HAP-1 (cell line): ENCODE measurements at regions not wholly inside any gene's neighbourhood (a gene's known extent, or its start where the extent isn't known, plus 50 kb on each side); places are given as distances from the start of the nearest gene placed in this dataset.

Experiments used
- DNase-seq, 2 experiments: peaks; one replicate each; pipeline ENCODE4 v3.0.0-alpha.2; 2016 to 2020; ENCODE audit warnings: low spot score in 2 of 2
- H3K27me3 ChIP-seq: fragments of 250-450 bp; sonication (Bioruptor Pico); 2 replicates; pipeline ENCODE4 v1.5.1; 2020; ENCODE audit warnings: low read depth, mild to moderate bottlenecking, moderate library complexity
- H3K36me3 ChIP-seq: fragments of 250-450 bp; sonication (Bioruptor Pico); replicated peaks from 2 replicates; pipeline ENCODE4 v1.5.1; 2020; ENCODE audit warnings: mild to moderate bottlenecking
- H3K4me1 ChIP-seq: fragments of 250-450 bp; sonication (Bioruptor Pico); 2 replicates; pipeline ENCODE4 v1.5.1; 2020; ENCODE audit warnings: mild to moderate bottlenecking
- H3K4me3 ChIP-seq: fragments of 250-450 bp; sonication (Bioruptor Pico); 2 replicates; pipeline ENCODE4 v1.5.1; 2020; ENCODE audit warnings: mild to moderate bottlenecking, moderate library complexity
- H3K9me3 ChIP-seq: fragments of 250-450 bp; sonication (Bioruptor Pico); 2 replicates; pipeline ENCODE4 v1.5.1; 2020; ENCODE audit warnings: mild to moderate bottlenecking, moderate library complexity
- in situ Hi-C: fragments of 300-500 bp; cut with MboI; formaldehyde crosslinking; loops from 3 replicates; pipeline ENCODE4 v1.14.3; 2020; ENCODE audit warnings: low sequenced_read_pairs, inconsistent platforms, mixed read lengths

DNA sequence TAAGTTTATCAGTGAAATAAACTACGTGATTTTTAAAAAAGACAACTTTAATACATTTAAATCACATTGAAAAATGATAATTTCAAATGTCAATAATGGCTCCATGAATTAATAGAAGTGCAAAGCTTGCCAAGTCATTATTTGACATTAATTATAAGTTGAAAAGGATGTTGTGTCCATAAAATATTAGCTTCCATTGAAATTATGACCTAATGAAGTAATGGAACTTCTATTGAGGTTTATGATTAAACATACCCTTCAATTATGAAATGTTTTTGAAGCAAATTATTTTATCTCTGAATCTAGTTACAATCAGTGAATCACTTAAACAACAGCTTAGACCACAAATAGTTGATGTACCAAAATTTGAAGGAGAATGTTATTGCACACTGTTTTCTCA is 144.2 kb downstream of the SLITRK6 start:
- Histone ChIP-seq H3K36me3 (no peaks in the 10 kb centered on the region), H3K4me1 (no peaks in the 10 kb centered on the region), H3K27me3 (no peaks in the 10 kb centered on the region), H3K9me3 (no peaks in the 10 kb centered on the region), H3K4me3 (no peak overlapping the region)
- in situ Hi-C loops, result no loop called here
- no peak for DNase-seq

DNA sequence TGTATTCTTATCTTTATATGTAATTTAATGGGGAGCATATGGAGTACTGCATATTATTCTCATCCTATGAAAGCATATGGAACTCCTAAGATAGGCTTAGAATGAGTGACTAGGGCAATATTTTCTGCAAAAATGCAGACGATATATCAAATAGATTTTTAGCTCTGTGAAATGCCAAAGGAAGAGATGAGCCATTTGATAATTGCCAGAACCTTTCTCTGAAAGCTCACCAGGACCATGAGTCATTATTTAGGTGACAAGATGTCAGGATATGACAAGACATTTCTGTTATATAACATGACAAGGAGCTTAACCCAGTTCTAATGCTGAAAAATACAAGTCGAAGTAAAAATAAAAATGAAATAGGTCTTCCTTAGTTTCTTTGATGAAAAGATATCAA is 145.0 kb downstream of the SLITRK6 start:
- H3K4me1 ChIP-seq, result no peaks in the 10 kb centered on the region
- H3K27me3 ChIP-seq, result no peaks in the 10 kb centered on the region
- DNase-seq, result no peak
- H3K36me3 ChIP-seq, result no peaks in the 10 kb centered on the region
- H3K4me3 ChIP-seq, result no peak overlapping the region
- H3K9me3 ChIP-seq, result no peaks in the 10 kb centered on the region
- in situ Hi-C loops, result no loop called here

DNA sequence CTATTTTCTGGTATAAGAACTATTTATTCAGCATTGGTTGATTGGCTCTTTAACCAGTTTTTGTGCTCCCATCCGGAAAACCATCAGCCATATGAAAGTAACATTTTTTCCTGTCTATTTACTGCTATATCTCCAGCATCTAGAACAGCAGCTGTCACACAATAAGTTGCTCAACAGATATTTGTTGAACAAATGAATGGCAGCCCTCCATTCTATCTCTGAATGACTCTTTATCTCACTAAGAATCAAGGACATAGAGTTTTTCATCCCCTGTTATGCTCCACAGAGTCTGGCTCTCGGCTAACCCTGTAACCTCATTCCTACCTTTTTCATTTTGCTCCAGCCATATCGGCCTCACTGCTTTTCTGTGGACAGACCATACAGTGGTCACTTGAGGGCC is 145.5 kb downstream of the SLITRK6 start:
- no peaks in the 10 kb centered on the region for H3K27me3 ChIP-seq
- no peaks in the 10 kb centered on the region for H3K4me1 ChIP-seq
- DNase-seq, result no peak
- in situ Hi-C loops, result no loop called here
- H3K36me3 ChIP-seq, result no peaks in the 10 kb centered on the region
- no peak overlapping the region for H3K4me3 ChIP-seq
- H3K9me3 ChIP-seq, result no peaks in the 10 kb centered on the region

DNA sequence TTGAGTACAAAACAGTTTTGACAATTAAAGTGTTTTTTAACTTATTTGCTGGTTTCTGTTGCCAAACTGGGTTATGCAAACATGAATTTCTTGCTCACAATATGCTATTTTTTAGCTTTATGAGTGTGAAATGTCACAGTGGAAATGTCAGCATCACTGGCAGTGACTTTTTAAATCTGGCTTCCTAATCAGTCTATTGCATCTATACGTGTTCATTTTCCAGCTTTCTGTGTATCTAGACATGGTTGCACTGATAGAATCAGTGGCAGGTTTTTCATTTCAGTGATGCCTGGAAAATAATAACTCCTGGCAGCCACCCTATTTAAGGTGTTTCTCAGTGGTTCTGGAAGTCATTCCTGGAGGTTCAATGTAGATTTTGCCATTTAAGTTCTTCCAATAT is 146.7 kb downstream of the SLITRK6 start:
- no peaks in the 10 kb centered on the region for H3K36me3 ChIP-seq
- no peak overlapping the region for H3K4me3 ChIP-seq
- no peaks in the 10 kb centered on the region for H3K4me1 ChIP-seq
- H3K9me3 ChIP-seq, result no peaks in the 10 kb centered on the region
- no peak for DNase-seq
- H3K27me3 ChIP-seq, result no peaks in the 10 kb centered on the region
- in situ Hi-C loops, result no loop called here

DNA sequence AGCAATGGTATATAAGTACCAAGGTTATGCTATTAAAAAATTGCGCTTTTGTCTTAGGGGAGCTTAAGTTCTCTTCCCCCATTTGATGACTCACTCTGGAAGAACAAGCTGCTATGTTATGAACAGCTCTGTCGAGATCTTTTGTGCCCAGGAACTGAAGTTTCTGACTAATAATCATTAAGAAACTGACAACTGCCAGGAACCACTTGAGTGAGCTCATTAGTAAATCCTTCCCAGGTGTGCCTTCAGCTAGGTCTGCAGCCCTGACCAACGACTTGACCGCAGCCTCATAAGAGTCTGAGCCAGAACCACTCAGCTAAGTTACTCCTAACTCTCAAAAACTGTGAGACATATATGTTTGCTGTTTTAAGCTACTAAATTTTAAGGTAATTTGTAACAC is 147.8 kb downstream of the SLITRK6 start:
- Histone ChIP-seq H3K27me3 (no peaks in the 10 kb centered on the region), H3K4me1 (no peaks in the 10 kb centered on the region), H3K9me3 (no peaks in the 10 kb centered on the region), H3K36me3 (no peaks in the 10 kb centered on the region), H3K4me3 (no peak overlapping the region)
- in situ Hi-C loops, result no loop called here
- no peak for DNase-seq

DNA sequence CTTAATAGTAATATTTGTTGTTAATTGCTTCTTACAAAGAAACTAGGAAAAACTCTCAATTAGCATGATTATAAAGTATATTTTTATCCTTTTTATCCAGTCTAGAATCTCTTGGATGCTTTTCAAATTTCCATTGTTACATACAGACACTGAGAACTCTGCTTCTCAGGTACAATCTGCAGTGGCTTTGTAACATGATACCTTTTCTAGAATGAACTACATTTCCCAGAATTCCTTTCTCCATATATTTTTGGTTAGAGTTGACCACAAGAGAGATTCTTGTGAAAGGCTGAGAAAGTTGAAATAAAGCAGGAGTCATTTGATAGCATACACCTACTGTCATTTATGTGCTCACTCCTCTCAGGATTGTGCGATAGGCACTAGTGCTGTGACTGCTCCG is 148.6 kb downstream of the SLITRK6 start:
- in situ Hi-C loops, result no loop called here
- Histone ChIP-seq H3K4me1 (no peaks in the 10 kb centered on the region), H3K4me3 (no peak overlapping the region), H3K27me3 (no peaks in the 10 kb centered on the region), H3K9me3 (no peaks in the 10 kb centered on the region), H3K36me3 (no peaks in the 10 kb centered on the region)
- no peak for DNase-seq

DNA sequence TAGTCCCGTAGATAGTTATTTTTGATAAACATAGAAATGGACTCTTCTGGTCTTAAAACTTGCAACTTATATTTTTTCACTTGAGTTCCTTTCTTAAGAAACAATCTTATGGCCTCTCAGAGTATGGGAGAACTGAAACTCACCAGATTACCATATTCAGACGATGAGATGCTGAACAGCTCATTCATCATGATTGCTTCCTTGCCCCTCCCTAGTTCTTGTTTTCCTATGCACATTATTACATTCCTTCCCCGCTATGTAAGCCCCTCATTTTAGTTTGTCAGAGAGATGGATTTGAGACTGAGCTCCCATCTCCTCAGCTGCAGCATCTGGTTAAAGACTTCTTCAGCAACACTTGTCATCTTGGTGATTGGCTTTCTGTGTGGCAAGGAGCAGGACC is 158.5 kb downstream of the SLITRK6 start:
- no peaks in the 10 kb centered on the region for H3K36me3 ChIP-seq
- no peaks in the 10 kb centered on the region for H3K9me3 ChIP-seq
- H3K4me3 ChIP-seq, result no peak overlapping the region
- in situ Hi-C loops, result no loop called here
- no peaks in the 10 kb centered on the region for H3K4me1 ChIP-seq
- H3K27me3 ChIP-seq, result no peaks in the 10 kb centered on the region
- no peak for DNase-seq

DNA sequence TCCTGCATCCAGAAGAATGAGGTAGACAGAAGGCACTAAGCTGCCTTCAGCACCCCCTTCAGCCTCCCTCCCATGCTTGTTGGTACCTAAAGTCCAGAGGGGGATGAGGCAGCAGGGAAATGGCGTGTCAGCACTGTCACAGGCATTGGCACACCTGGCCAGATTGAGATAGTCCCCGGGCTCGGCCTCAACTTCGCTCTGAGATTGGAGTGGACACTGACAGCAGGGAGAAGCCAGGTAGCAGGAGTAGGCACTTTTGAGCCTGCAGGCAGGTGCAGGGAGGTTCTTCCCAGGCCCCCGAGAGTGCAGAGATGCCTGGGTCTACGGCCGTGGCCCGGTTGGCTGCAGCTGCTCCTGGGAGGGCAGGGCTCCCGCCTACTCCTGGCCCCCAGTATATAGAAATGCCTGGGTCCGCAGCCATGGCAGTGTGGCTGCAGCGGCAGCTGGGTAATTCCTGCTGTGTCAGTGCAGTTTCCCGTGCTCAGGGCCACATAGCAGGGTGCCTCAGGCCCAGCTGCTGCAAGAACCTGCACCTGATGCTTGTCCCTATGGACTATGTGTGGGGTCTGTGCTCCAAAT is 160.3 kb downstream of the SLITRK6 start:
- Histone ChIP-seq H3K4me1 (no peaks in the 10 kb centered on the region), H3K4me3 (no peak overlapping the region), H3K36me3 (no peaks in the 10 kb centered on the region), H3K9me3 (no peaks in the 10 kb centered on the region), H3K27me3 (no peaks in the 10 kb centered on the region)
- in situ Hi-C loops, result no loop called here
- no peak for DNase-seq

DNA sequence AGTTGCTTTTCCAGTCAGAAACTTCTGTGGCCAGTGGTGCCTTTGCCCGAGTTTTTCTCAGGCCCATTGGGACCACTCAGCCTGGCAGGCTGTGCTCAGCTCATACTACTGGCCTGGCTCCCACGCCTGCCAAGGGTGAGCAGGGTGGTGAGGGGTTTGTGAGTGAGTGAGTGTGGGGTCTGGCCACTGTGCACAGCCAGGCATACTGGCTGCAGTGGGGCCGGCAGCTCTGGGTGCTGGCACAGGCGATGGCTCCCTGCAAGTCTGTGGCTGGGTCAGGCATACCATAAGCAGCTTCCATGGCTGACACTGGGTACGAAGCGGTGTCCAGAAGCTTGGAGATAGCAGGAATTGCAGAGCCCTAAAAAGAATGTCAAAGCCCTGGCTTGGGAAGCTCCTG is 161.0 kb downstream of the SLITRK6 start:
- no peak for DNase-seq
- Histone ChIP-seq H3K27me3 (no peaks in the 10 kb centered on the region), H3K4me1 (no peaks in the 10 kb centered on the region), H3K36me3 (no peaks in the 10 kb centered on the region), H3K9me3 (no peaks in the 10 kb centered on the region), H3K4me3 (no peak overlapping the region)
- in situ Hi-C loops, result no loop called here

DNA sequence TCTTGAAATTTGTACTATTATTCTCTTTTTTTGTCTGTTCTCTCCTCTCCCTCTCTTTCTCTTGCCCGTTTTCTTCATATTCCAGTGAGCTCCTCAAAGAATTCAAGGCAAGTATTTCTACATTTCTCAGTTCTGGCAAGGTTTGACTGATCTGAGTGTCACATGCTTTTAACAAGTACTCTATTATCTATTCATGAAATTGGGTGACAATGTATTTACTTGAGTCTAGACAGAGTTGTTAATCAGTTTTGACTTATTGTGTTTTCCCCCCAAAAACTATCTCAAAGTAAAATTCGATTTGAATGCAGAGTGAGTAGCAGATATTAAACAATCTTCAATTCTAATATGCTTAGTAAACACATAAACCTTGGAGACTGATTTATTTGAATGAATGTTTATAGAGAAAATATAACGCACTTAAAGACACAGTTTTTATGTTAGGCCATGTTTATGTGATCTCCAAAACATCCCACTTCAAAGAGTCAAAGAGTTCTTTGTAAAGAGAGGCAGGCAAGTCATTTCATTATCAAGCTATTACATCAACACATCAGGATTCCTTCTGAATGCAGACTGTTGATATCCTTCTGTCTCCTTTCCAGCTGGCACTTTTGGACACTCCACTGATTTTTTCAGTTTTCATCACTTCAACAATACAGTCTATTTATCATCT is 166.6 kb downstream of the SLITRK6 start:
- Histone ChIP-seq H3K4me3 (no peak overlapping the region), H3K36me3 (no peaks in the 10 kb centered on the region), H3K27me3 (no peaks in the 10 kb centered on the region), H3K9me3 (peaks cover 2% of the 10 kb centered on the region; the same call in 1 of the 2 replicates), H3K4me1 (no peaks in the 10 kb centered on the region)
- no peak for DNase-seq
- in situ Hi-C loops, result no loop called here

DNA sequence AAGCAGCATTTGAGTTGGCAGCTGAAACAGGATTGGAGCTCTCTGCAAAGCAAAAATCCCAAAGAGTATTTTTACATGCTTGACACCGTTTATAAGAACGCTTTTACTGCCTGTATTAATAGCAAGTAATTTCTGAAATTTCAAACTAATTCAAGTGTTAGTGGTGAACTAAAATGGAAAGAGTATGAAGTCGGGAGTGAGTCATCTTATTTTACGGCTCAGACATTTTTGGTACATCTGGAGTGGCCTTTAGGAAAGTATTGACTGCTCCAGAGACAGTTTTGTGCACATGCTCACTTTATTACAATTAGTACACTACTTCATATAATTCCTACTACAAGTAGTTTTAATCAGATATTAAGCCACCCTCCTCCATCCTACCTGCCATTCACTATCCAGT is 167.4 kb downstream of the SLITRK6 start:
- in situ Hi-C loops, result no loop called here
- H3K36me3 ChIP-seq, result no peaks in the 10 kb centered on the region
- no peaks in the 10 kb centered on the region for H3K4me1 ChIP-seq
- H3K27me3 ChIP-seq, result no peaks in the 10 kb centered on the region
- H3K4me3 ChIP-seq, result no peak overlapping the region
- DNase-seq, result no peak
- peaks cover 2% of the 10 kb centered on the region; the same call in 1 of the 2 replicates for H3K9me3 ChIP-seq

DNA sequence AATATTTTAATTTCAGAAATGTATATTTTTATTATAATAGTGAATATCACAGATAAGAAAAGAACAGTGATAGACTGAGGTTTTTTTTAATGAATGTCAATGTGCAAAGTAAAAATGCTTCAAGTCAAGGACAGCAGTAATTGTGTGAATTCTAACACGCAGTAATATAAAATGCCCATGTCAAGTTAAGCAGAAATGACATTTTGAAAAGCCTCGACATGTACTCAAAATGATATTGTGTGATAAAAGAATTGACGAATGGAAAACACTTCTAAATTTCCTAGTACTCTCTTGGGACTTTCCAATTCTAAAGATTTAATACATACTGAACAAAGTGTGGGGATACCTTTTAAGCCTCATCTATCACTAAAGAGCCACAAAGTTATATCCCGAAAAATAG is 172.6 kb downstream of the SLITRK6 start:
- Histone ChIP-seq H3K9me3 (peaks cover 2% of the 10 kb centered on the region; the same call in 1 of the 2 replicates), H3K4me1 (no peaks in the 10 kb centered on the region), H3K27me3 (no peaks in the 10 kb centered on the region), H3K36me3 (no peaks in the 10 kb centered on the region), H3K4me3 (no peak overlapping the region)
- in situ Hi-C loops, result no loop called here
- no peak for DNase-seq

DNA sequence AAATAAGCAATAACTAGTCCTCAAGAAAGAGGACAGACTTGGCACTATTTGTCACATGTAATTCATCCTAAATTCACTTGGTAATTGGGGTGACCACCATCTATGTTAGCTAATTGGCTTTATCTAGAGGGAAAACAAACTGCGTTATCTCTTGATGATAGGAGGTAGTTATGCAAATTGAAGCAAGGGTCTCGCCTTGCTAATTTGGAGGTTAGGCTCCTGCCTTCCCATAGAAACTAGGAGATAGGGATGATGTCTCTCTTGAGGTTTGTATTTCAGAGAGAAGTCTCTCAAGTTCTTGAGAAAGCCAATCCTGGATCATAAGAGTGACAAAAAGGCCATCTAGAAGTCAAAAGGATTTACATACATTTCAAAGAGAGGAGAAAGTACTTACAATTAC is 179.9 kb downstream of the SLITRK6 start:
- Histone ChIP-seq H3K4me1 (no peaks in the 10 kb centered on the region), H3K36me3 (no peaks in the 10 kb centered on the region), H3K27me3 (no peaks in the 10 kb centered on the region), H3K4me3 (no peak overlapping the region), H3K9me3 (no peaks in the 10 kb centered on the region)
- in situ Hi-C loops, result no loop called here
- DNase-seq, result no peak

DNA sequence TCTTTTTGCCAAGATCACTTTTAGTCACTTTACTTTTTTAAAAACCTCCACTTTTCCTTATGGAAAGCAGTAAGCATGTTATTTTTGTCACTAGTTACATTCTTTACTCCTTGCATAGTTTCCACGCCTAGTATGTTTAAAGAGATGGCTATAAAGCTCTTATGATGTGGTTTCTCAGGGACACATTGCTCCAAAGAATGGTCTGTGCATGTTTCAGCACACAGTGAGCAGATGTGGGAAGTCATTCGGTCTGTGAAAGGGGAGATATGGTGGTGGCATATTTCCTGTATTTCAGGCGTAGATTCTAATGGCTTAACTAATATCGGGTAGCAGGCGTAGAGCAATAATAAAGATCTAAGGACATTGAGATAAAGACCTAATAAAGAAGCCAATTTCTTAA is 180.7 kb downstream of the SLITRK6 start:
- H3K4me1 ChIP-seq, result no peaks in the 10 kb centered on the region
- DNase-seq, result no peak
- no peaks in the 10 kb centered on the region for H3K36me3 ChIP-seq
- in situ Hi-C loops, result no loop called here
- H3K9me3 ChIP-seq, result no peaks in the 10 kb centered on the region
- no peaks in the 10 kb centered on the region for H3K27me3 ChIP-seq
- H3K4me3 ChIP-seq, result no peak overlapping the region

DNA sequence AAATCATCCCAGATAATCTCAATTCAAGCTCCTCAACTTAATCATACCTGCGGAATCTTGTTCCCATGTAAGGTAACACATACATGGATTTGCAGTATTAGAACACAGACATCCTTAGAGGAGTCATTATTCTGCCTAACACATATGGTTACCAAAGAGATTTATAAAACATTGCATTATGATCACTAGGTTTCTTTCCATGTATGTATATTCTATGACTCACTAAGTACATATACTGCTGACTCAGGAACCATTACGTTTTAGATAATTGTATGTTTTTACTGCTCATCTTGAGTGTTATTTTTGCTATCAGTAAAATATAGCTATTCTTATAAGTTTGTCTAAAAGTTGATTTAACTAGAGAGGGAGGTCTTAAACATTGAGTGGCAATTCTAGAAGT is 182.9 kb downstream of the SLITRK6 start:
- Histone ChIP-seq H3K36me3 (no peaks in the 10 kb centered on the region), H3K27me3 (no peaks in the 10 kb centered on the region), H3K4me1 (no peaks in the 10 kb centered on the region), H3K4me3 (no peak overlapping the region), H3K9me3 (no peaks in the 10 kb centered on the region)
- in situ Hi-C loops, result no loop called here
- DNase-seq, result no peak
